ENCODE measurements at regions not wholly inside any gene's neighbourhood (a gene's known extent, or its start where the extent isn't known, plus 50 kb on each side); places are given as distances from the start of the nearest gene placed in this dataset.

DNA sequence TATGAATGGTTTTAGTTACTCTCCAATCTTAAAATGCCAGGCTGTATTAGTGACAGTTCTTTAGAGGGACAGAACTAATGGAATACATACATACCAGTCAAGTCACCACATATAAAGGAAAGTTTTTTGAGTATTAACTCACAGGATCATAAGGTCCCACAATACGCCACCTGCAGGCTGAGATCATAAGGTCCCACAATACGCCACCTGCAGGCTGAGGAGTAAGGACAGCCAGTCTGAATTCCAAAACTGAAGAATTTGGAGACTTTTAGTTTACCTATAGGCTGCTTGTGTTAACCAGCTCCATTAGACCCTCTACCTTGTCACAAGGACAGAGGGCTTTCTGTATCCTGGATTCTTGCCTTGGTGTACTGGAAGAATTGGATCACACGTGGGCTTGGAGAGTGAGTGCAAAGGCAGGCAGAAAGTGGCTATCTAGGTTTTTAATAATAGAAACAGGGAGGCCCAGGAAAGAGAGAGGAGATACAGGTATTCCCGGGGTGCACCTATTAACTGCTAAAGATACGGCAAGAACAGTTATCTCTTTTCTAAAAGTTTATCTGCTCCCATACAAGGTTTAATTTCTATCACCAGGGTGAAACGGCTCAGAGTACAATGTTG lies 234.9 kb upstream of the CYRIA start:
- H3K27me3 Mint-ChIP-seq: no peaks in the 10 kb centered on the region
- DNase-seq (no peak), ATAC-seq (no peak)
- H3K4me3 Mint-ChIP-seq: no peak overlapping the region
- H3K27ac Mint-ChIP-seq: no peak overlapping the region
- no peaks in the 10 kb centered on the region for H3K9me3 Mint-ChIP-seq
- H3K4me1 Mint-ChIP-seq: no peaks in the 10 kb centered on the region
- no peaks in the 10 kb centered on the region for H3K36me3 Mint-ChIP-seq (ENCODE audit: low read depth)

DNA sequence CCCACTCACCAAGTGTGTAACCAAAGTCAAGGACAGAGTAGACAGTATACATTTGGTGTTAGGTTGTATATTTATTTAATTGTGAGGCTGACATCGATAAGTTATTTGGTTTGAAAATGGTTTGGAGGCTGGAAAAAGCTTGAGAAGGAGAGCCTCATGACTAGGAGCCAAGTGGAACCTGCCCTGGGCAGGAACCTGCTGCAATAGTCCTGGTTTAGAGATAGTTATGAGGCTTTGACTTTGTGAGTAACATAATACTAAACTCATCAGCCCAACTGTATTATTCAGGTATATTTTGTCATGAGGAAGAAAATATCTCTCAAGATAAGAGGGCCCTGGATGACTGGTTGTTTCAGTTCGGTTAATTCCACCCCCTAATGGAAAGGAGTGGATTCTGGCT lies 234.3 kb upstream of the CYRIA start:
- ATAC-seq (no peak), DNase-seq (no peak)
- Mint-ChIP-seq H3K4me3 (no peak overlapping the region), H3K27ac (no peak overlapping the region), H3K27me3 (no peaks in the 10 kb centered on the region), H3K4me1 (no peaks in the 10 kb centered on the region), H3K9me3 (no peaks in the 10 kb centered on the region), H3K36me3 (ENCODE audit: low read depth) (no peaks in the 10 kb centered on the region)

DNA sequence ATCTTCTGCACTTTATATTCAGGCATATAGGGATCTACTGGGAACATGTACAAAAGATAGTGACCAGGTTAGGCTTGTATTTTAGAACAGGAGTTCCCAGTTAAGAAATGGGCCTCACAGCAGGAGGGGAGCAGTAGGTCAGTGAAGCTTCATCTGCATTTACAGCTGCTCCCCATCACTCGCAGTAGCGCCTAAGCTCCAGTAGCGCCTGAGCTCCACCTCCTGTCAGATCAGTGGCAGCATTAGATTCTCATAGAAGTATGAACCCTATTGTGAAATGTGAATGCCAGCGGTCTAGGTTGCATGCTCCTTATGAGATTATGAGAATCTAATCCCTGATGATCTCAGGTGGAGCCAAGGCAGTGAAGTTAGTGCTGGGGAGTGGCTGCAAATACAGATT lies 224.4 kb upstream of the CYRIA start:
- Mint-ChIP-seq H3K27ac (no peak overlapping the region), H3K36me3 (ENCODE audit: low read depth) (no peaks in the 10 kb centered on the region), H3K9me3 (no peaks in the 10 kb centered on the region), H3K4me3 (no peak overlapping the region), H3K4me1 (no peaks in the 10 kb centered on the region), H3K27me3 (no peaks in the 10 kb centered on the region)
- DNase-seq: no peak
- ATAC-seq: no peak

DNA sequence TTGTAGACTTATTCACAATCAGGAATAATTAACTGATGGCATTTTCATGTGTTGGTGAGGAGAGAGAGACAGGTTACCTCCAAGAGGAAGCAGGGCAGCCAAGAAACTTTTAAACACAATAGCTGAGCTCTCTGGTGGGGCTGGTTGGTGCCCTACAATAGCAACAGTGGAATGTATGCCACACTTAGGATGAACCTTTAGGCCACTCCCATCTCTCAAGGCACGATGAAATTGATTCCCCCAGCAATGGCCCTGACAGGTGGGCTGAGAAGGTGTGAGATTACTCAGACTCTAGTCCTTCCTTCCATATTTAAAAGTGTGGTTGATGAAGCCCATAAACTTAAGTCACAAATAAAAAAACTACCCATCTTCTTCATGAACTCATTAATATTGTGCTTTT lies 219.4 kb upstream of the CYRIA start:
- DNase-seq (no peak), ATAC-seq (no peak)
- no peaks in the 10 kb centered on the region for H3K4me1 Mint-ChIP-seq
- no peaks in the 10 kb centered on the region for H3K36me3 Mint-ChIP-seq (ENCODE audit: low read depth)
- no peaks in the 10 kb centered on the region for H3K9me3 Mint-ChIP-seq
- H3K4me3 Mint-ChIP-seq: no peak overlapping the region
- H3K27ac Mint-ChIP-seq: no peak overlapping the region
- peaks cover 3% of the 10 kb centered on the region for H3K27me3 Mint-ChIP-seq

DNA sequence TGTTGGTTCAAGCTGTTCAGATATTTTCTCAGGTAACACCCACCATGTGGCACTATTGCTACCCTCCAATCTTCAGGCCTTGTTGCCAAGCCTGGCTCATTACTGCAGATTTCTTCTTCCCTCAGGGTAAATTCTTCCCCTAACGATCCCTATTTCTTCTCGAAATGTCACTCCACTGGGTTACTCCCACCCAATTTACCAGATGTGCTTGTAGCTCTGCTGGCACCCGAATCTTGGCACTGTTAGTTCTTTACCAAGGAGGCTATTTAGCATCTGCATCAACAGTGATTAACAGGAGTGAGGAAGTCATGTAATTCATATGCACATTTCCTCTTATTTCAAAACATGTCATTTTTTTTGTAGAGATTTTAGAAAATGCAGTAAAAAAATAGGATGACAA lies 217.1 kb upstream of the CYRIA start:
- no peaks in the 10 kb centered on the region for H3K36me3 Mint-ChIP-seq (ENCODE audit: low read depth)
- H3K9me3 Mint-ChIP-seq: no peaks in the 10 kb centered on the region
- peaks cover 3% of the 10 kb centered on the region for H3K27me3 Mint-ChIP-seq
- H3K27ac Mint-ChIP-seq: no peak overlapping the region
- no peak overlapping the region for H3K4me3 Mint-ChIP-seq
- no peaks in the 10 kb centered on the region for H3K4me1 Mint-ChIP-seq
- DNase-seq (no peak), ATAC-seq (no peak)

DNA sequence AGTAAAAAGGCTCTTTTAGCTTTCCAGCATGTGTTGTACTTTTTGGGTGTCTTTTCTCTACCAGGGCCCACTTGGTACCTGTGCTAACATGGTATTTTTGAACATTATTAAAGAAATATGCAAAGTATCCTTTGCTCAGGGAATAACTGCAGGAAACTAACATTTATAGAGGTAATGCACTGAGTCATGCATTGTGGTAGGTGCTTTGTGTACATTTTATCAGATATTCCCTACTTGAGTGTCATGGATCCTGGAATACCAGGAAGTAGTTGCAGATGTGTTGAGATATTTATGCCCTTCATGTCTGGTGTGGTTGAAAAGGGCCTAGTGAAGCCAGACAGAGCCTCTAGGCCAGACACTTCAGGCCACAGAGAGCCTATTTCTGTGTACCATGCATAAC lies 215.5 kb upstream of the CYRIA start:
- Mint-ChIP-seq H3K9me3 (no peaks in the 10 kb centered on the region), H3K36me3 (ENCODE audit: low read depth) (no peaks in the 10 kb centered on the region), H3K27me3 (peaks cover 3% of the 10 kb centered on the region), H3K27ac (no peak overlapping the region), H3K4me3 (no peak overlapping the region), H3K4me1 (no peaks in the 10 kb centered on the region)
- ATAC-seq: no peak
- DNase-seq: no peak

DNA sequence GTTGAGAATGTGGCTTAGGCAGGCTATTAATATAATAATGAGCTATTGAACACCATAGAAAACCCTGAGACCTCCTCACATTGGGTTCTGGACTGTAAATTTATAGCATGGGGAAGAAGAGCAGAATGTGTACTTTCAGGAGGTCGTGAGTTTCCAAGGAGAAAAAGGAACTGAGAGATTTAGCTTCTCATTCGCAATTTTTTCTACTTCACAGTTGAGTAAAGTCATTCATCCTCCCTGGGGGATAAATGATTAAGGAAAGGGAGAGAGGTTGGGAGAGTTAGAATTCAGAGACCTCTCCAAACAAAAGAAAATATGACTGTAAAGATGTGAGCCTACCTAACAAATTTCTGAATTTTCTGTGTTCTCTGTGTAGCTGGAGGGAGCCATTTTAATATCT lies 205.8 kb upstream of the CYRIA start:
- H3K27ac Mint-ChIP-seq: no peak overlapping the region
- DNase-seq (no peak), ATAC-seq (no peak)
- no peaks in the 10 kb centered on the region for H3K27me3 Mint-ChIP-seq
- H3K9me3 Mint-ChIP-seq: no peaks in the 10 kb centered on the region
- H3K36me3 Mint-ChIP-seq (ENCODE audit: low read depth): no peaks in the 10 kb centered on the region
- H3K4me3 Mint-ChIP-seq: no peak overlapping the region
- H3K4me1 Mint-ChIP-seq: no peaks in the 10 kb centered on the region

DNA sequence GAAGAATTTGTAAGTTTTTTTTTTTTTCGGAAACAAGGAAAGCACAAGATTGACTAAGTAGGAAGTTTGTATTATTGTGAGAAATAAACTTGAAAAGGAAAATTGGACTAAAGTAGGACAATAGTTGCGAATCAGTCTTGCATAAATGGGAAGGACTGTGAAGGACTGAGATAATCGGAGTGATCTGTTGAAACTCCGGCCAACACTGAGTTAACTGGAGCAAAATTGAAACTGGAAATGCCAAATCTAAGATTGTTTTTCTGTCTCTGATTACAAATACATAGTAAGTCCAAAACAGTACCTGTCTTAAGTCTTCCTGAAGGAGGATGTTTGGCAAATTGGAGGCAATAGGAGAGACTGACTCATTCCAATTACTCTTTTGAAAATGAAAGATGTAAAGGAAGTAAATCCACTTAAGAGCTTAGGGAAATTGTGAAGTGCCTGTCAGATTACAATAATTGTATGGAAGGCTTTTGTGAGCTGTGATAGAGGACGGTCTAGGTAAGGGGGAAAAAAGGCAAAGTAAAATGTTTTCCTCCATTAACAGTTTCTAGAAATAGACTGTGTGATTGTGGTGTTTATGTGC lies 204.9 kb upstream of the CYRIA start:
- DNase-seq (no peak), ATAC-seq (no peak)
- Mint-ChIP-seq H3K4me3 (no peak overlapping the region), H3K9me3 (no peaks in the 10 kb centered on the region), H3K36me3 (ENCODE audit: low read depth) (no peaks in the 10 kb centered on the region), H3K27me3 (no peaks in the 10 kb centered on the region), H3K27ac (no peak overlapping the region), H3K4me1 (no peaks in the 10 kb centered on the region)

DNA sequence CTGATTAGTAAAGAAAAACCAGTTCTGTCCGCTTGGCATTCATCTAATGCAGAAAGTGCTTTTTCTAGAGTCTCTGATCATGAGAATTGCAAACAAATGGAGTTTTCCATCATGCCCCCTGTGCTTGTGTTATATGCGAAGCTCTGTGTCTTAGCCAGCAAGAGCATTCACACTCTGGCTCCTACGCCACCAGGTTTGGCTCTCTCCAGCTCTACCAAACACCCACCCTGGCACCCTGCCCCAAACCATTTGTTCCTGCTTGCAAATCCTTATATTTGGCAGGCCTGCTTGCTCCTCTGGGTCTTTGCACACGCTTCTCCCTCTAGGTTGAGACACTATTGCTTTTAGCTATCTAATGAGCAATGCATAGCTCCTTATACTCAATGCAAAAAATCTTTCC lies 204.1 kb upstream of the CYRIA start:
- peaks cover 2% of the 10 kb centered on the region for H3K27me3 Mint-ChIP-seq
- no peaks in the 10 kb centered on the region for H3K4me1 Mint-ChIP-seq
- ATAC-seq (no peak), DNase-seq (no peak)
- H3K36me3 Mint-ChIP-seq (ENCODE audit: low read depth): no peaks in the 10 kb centered on the region
- H3K9me3 Mint-ChIP-seq: no peaks in the 10 kb centered on the region
- no peak overlapping the region for H3K27ac Mint-ChIP-seq
- H3K4me3 Mint-ChIP-seq: no peak overlapping the region

DNA sequence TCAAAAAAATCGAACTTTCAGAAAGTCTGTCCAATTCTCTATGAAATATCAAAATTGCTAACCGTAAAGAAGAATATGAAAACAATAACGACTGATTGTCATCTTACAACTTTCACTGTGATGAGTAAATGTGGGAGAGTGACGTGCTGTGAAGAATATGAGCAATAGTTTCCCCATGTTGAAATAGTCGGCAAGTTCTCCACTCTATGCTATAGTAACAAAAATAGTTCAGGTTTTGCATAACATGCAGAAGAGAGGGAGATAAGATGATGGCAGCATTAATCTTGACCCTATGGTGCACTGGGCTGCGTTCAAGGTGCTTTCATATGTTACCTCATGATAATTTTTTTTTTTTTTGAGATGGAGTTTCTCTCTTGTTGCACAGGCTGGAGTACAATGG lies 196.8 kb upstream of the CYRIA start:
- DNase-seq (no peak), ATAC-seq (no peak)
- no peak overlapping the region for H3K27ac Mint-ChIP-seq
- no peaks in the 10 kb centered on the region for H3K4me1 Mint-ChIP-seq
- no peaks in the 10 kb centered on the region for H3K36me3 Mint-ChIP-seq (ENCODE audit: low read depth)
- peaks cover 4% of the 10 kb centered on the region for H3K9me3 Mint-ChIP-seq
- peaks cover 4% of the 10 kb centered on the region for H3K27me3 Mint-ChIP-seq
- no peak overlapping the region for H3K4me3 Mint-ChIP-seq

DNA sequence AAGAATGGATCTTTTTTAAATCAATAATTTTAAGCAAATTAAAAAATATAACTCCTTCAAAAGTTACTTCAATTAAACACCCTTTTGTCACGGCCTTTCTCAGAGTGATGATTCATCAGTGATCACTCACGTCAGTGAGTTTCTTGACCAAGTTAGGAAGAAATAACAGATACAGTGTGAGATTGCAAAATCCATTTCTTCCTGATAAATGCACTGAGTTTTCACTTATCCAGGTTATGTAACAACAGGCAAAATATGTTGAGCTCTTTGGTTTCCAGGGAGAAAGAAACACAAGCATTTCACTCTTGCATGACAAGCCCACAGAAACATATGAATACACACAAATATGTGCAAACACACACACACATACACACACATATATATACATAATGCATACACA lies 195.9 kb upstream of the CYRIA start:
- peaks cover 4% of the 10 kb centered on the region for H3K9me3 Mint-ChIP-seq
- H3K4me1 Mint-ChIP-seq: no peaks in the 10 kb centered on the region
- H3K36me3 Mint-ChIP-seq (ENCODE audit: low read depth): no peaks in the 10 kb centered on the region
- H3K27ac Mint-ChIP-seq: no peak overlapping the region
- no peak for DNase-seq
- H3K4me3 Mint-ChIP-seq: no peak overlapping the region
- ATAC-seq: no peak
- peaks cover 4% of the 10 kb centered on the region for H3K27me3 Mint-ChIP-seq

DNA sequence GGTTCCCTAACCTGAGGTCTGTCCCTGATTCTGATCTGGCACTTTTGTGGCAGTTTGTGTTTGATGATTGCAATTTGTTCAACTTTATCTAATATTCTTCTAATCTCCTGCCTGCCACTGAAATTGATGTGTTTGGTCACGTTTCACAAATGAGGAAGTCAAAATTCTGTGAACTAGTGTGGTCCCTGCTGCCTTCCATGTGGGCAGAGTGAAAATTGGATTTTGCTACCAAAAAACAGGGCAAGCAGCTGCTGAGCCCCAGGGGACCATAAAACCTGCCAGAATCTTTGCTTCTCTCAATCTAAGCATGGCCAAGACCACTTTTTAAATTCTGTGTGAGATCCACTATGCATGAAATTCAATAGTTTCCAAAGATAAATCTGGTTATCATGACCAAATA lies 195.5 kb upstream of the CYRIA start:
- DNase-seq (no peak), ATAC-seq (no peak)

DNA sequence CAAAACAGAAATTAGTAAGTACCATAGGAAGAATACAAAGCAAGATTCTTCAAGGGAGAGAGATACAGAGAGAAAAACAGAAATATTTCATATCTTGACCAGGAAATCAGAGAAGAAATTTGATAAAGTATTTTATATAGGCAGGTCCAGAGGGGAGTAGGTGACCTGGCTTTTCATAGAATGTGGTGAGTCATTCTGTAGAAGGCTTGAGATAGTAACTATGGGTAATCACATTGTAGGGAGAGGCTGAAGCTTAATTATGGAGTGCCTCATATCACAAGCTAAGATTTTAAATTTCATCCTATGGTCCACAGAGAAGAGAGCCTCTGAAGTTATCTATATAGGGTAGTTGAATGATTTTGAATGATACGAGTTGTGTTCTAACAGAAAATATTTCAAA lies 195.0 kb upstream of the CYRIA start:
- peaks cover 4% of the 10 kb centered on the region for H3K9me3 Mint-ChIP-seq
- H3K4me1 Mint-ChIP-seq: no peaks in the 10 kb centered on the region
- peaks cover 4% of the 10 kb centered on the region for H3K27me3 Mint-ChIP-seq
- H3K4me3 Mint-ChIP-seq: no peak overlapping the region
- DNase-seq (no peak), ATAC-seq (no peak)
- no peaks in the 10 kb centered on the region for H3K36me3 Mint-ChIP-seq (ENCODE audit: low read depth)
- no peak overlapping the region for H3K27ac Mint-ChIP-seq

More for the DNA sequence above, 195.5 kb upstream of the CYRIA start:
- Mint-ChIP-seq H3K36me3 (ENCODE audit: low read depth) (no peaks in the 10 kb centered on the region), H3K9me3 (peaks cover 4% of the 10 kb centered on the region), H3K27me3 (peaks cover 4% of the 10 kb centered on the region), H3K4me3 (no peak overlapping the region), H3K27ac (no peak overlapping the region), H3K4me1 (no peaks in the 10 kb centered on the region)

DNA sequence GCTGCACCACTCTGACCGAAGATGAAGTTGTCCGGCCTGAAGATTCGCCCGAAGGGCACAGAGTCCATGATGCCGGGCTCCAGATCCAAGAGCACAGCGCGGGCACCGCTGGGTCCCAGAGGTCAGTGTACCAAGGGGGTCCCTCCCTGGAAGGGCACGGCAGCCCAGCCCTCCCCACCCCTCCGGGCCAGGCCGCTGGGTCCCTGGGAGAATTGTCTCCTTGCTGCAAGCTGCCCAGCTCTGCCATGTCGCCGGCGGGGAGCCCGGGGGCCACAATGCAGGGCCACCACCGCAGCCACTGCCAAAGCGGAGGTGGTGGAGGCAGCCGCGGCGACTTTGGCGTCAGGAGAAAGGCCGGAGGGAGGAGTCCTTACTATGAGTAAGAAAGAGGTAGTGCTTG lies 189.5 kb upstream of the CYRIA start:
- Mint-ChIP-seq H3K27me3 (no peaks in the 10 kb centered on the region), H3K9me3 (peaks cover 4% of the 10 kb centered on the region), H3K4me1 (no peaks in the 10 kb centered on the region), H3K36me3 (ENCODE audit: low read depth) (no peaks in the 10 kb centered on the region), H3K27ac (no peak overlapping the region), H3K4me3 (no peak overlapping the region)
- no peak for ATAC-seq
- no peak for DNase-seq

DNA sequence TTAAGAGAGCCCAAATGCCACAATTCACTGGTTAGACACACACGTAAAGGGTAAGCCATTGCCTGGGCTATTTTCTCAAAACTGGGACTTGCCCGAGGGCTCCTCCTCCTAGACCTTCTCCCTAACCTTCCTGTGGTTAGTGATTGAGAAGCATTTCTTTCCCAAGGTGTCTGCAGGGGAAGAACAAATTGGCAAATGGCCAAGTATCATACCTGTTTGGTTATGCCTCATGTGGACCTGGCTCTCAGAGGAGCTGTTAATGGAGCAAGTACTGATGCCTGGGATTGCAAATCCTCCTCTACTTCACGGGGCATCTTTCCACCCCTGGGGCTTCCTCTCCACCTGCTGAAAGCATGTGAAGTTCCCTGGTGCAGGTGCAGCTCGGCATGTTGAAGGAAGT lies 187.5 kb upstream of the CYRIA start:
- H3K27me3 Mint-ChIP-seq: no peaks in the 10 kb centered on the region
- no peaks in the 10 kb centered on the region for H3K4me1 Mint-ChIP-seq
- no peak overlapping the region for H3K27ac Mint-ChIP-seq
- no peaks in the 10 kb centered on the region for H3K9me3 Mint-ChIP-seq
- no peak overlapping the region for H3K4me3 Mint-ChIP-seq
- H3K36me3 Mint-ChIP-seq (ENCODE audit: low read depth): no peaks in the 10 kb centered on the region
- DNase-seq (no peak), ATAC-seq (no peak)

DNA sequence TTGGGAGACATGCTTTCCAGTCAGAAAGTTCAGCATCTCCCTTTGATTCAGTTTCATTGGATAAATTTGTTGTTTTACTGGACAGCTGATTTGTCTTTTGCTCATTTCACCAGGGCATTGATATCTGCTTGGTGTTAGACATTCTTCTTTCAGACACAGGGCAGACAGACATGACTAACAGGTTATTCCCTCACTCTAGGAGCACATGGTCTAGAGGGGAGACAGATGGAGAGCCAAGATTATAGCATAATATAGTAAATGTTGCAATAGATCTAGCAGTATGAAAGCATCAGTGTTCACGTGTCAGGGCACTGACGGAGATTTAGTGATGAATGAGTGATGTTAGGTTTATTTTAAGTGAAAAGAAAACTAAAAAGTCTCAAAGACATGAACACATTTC lies 187.0 kb upstream of the CYRIA start:
- H3K27me3 Mint-ChIP-seq: no peaks in the 10 kb centered on the region
- no peak overlapping the region for H3K27ac Mint-ChIP-seq
- H3K36me3 Mint-ChIP-seq (ENCODE audit: low read depth): no peaks in the 10 kb centered on the region
- no peak for ATAC-seq
- DNase-seq: no peak
- no peak overlapping the region for H3K4me3 Mint-ChIP-seq
- H3K4me1 Mint-ChIP-seq: no peaks in the 10 kb centered on the region
- no peaks in the 10 kb centered on the region for H3K9me3 Mint-ChIP-seq

Measured in activated naive CD8-positive, alpha-beta T cell treated with anti-CD3 and anti-CD28 coated beads, Interleukin-2, amount 50 U/mL, for 24 hours (primary cell).